T-helper 2 cell treated with Interferon-gamma antibody and Interleukin-4, amounts not matched to agents 5 μg/mL and 100 μg/mL, for 36 hours (primary cell): ENCODE measurements at regions not wholly inside any gene's neighbourhood (a gene's known extent, or its start where the extent isn't known, plus 50 kb on each side); places are given as distances from the start of the nearest gene placed in this dataset.

Source experiments
- DNase-seq: peaks from one replicate; pipeline ENCODE4 v3.0.0; 2021; ENCODE audit warnings: low spot score
- H3K27ac Mint-ChIP-seq: one replicate; pipeline ENCODE4 v1.8.0; 2021; ENCODE audit warnings: mild to moderate bottlenecking, mixed read lengths
- H3K27me3 Mint-ChIP-seq: one replicate; pipeline ENCODE4 v1.8.0; 2021; ENCODE audit warnings: low read depth, mixed read lengths
- H3K36me3 Mint-ChIP-seq: one replicate; pipeline ENCODE4 v1.8.0; 2021; ENCODE audit warnings: low read depth, mixed read lengths
- H3K4me1 Mint-ChIP-seq: one replicate; pipeline ENCODE4 v1.8.0; 2021; ENCODE audit warnings: low read depth, mixed read lengths
- H3K4me3 Mint-ChIP-seq: one replicate; pipeline ENCODE4 v1.8.0; 2022; ENCODE audit warnings: mild to moderate bottlenecking, moderate library complexity, mixed read lengths
- H3K9me3 Mint-ChIP-seq: one replicate; pipeline ENCODE4 v1.8.0; 2021; ENCODE audit warnings: mixed read lengths

DNA sequence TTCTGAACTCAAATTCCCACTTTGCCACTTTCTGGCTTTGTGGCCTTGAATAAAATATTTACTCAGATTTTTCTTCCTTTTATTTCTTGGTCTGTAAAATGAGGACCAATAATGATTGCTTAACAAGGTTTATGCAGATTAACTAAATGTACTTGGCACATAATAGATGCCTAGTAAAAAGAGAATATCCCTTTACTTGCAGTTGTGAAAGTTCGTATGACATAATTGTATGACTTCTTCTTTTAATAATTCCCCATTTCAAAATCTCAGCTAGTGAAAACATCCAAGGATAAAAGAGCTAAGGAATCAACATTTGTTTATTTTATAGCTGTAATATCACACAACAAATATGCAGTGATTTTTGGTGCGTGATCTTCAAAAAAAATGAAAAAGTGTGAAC is 215.6 kb upstream of the ATP2B1 start:
- H3K36me3 Mint-ChIP-seq = no peaks in the 10 kb centered on the region
- H3K4me3 Mint-ChIP-seq = no peak overlapping the region
- DNase-seq = no peak
- H3K9me3 Mint-ChIP-seq = no peaks in the 10 kb centered on the region
- H3K4me1 Mint-ChIP-seq = peaks cover 6% of the 10 kb centered on the region
- no peak overlapping the region for H3K27ac Mint-ChIP-seq
- H3K27me3 Mint-ChIP-seq = no peaks in the 10 kb centered on the region

DNA sequence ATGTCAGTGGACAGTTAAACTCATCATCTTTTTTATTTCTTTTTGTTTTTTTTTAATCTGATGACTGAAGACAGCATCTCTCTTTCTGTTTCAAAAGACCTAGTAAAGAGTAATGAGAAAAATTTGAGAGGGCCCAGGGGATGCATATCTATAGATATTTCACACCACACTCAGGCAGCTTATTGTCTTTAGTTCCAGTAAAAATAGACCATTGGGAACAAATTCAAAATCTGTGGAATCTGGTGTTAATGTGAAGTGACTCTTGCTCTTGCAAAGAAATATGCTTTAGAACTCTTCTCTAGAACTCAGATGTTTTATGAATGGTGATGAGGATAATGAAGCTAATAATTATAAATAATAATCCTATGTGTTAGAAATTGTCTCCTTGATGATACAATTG is 214.5 kb upstream of the ATP2B1 start:
- H3K27ac Mint-ChIP-seq = no peak overlapping the region
- no peak for DNase-seq
- H3K4me3 Mint-ChIP-seq = no peak overlapping the region
- no peaks in the 10 kb centered on the region for H3K27me3 Mint-ChIP-seq
- peaks cover 6% of the 10 kb centered on the region for H3K4me1 Mint-ChIP-seq
- no peaks in the 10 kb centered on the region for H3K9me3 Mint-ChIP-seq
- no peaks in the 10 kb centered on the region for H3K36me3 Mint-ChIP-seq

DNA sequence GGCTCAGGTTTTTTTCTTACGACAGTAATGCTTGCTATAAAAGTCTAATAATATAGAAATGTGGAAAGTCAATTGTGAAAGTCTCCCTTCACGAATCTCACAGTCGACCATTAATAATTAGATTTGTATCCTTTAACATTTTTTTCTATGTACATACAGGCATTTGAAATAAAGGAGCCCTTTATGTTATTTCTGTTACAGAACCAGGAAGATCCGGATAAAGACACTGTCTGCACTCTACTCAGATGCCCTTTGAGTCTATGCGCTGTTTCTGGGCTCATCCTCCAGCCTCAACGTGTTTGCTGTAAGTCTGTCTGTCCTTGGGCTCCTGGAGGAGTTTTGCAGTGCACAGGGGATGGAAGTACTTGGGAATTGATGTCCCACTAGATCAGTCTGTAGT is 212.2 kb upstream of the ATP2B1 start:
- no peak overlapping the region for H3K4me3 Mint-ChIP-seq
- no peak for DNase-seq
- H3K9me3 Mint-ChIP-seq = no peaks in the 10 kb centered on the region
- H3K27ac Mint-ChIP-seq = no peak overlapping the region
- no peaks in the 10 kb centered on the region for H3K27me3 Mint-ChIP-seq
- H3K36me3 Mint-ChIP-seq = no peaks in the 10 kb centered on the region
- no peaks in the 10 kb centered on the region for H3K4me1 Mint-ChIP-seq

DNA sequence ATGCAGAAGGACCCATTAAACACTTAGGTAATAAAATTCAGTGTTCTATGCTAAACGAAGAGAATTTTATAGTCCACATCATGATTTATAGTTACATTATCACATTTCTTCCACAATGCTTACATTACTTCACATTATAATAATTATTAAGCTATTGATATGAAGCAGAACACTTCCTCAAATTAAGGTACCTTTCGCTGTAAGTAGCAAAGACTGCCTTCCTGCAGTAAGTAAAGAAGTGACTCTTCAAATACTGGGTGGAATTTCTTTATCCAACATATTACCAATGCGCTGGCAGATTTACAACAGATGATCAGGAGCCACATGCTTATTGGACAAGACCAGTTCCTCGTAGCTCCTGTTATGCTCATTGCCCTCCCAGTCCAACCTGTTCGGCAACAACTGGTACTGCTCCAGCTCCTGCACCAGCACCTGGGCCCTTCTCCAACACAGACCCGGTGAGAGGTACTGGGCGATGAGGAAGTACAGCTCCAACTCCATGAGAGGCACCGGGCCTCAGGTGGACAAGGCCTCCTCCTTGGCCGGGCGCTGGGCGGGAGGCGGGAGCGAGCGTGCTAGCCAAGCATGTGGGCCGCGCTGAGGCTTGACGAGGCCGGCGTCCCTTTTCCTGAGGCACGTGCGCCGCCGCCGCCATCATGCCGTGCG is 210.7 kb upstream of the ATP2B1 start:
- H3K36me3 Mint-ChIP-seq = no peaks in the 10 kb centered on the region
- H3K27ac Mint-ChIP-seq = no peak overlapping the region
- no peak for DNase-seq
- no peak overlapping the region for H3K4me3 Mint-ChIP-seq
- no peaks in the 10 kb centered on the region for H3K9me3 Mint-ChIP-seq
- H3K27me3 Mint-ChIP-seq = peaks cover 1% of the 10 kb centered on the region
- H3K4me1 Mint-ChIP-seq = no peaks in the 10 kb centered on the region

DNA sequence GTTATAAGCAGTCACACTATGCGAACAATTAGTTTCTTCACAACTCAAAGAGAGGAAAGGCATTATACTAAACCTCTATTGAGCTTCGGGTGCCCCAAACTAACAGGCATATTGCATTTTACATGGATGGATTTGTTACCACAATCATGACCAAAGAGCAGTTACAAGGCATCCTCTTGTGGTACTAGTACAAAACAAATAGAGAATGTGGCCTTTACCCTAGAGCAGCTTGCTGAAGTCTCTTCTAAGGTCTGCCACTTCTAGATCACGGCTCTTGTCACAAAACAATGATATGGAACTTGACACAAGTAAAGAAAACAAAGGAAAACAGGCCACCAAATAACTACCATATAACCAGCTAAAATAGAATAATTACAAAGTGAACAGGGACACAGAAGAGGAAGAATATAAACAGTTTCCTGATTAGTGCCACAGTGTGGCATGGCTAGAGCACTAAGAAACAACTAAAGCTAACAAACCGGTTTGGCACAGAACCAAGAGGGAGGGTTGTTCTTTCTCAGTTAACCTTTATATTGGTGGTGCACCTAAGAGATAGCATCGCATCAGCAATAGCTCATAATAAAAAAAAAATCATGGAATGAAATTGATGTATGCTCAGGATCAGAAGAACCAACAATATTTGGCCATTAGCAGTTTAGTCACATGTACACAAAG is 209.7 kb upstream of the ATP2B1 start:
- DNase-seq = no peak
- peaks cover 2% of the 10 kb centered on the region for H3K27me3 Mint-ChIP-seq
- no peaks in the 10 kb centered on the region for H3K4me1 Mint-ChIP-seq
- H3K4me3 Mint-ChIP-seq = no peak overlapping the region
- no peak overlapping the region for H3K27ac Mint-ChIP-seq
- no peaks in the 10 kb centered on the region for H3K36me3 Mint-ChIP-seq
- no peaks in the 10 kb centered on the region for H3K9me3 Mint-ChIP-seq

DNA sequence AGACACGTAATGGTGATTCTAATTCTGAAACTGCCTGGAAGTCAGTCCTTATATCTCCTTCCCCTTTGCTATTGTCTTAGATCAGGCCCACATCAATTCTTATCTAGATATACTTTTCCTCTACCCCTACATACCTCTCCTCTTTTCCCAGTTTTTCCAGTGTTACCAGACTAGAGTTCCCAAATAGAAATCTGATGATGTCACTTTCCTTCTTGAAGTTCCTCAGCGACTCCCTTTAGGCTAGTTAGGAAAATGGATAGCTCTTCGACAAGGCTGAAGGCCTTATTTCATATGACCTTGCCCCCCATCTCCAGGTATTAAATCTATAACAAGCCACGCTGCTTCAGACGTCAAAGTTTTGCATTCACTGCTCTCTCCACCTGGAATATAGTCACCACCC is 201.1 kb upstream of the ATP2B1 start:
- H3K27me3 Mint-ChIP-seq = peaks cover 2% of the 10 kb centered on the region
- DNase-seq = no peak
- H3K4me3 Mint-ChIP-seq = no peak overlapping the region
- H3K36me3 Mint-ChIP-seq = no peaks in the 10 kb centered on the region
- H3K4me1 Mint-ChIP-seq = no peaks in the 10 kb centered on the region
- H3K9me3 Mint-ChIP-seq = no peaks in the 10 kb centered on the region
- H3K27ac Mint-ChIP-seq = no peak overlapping the region

DNA sequence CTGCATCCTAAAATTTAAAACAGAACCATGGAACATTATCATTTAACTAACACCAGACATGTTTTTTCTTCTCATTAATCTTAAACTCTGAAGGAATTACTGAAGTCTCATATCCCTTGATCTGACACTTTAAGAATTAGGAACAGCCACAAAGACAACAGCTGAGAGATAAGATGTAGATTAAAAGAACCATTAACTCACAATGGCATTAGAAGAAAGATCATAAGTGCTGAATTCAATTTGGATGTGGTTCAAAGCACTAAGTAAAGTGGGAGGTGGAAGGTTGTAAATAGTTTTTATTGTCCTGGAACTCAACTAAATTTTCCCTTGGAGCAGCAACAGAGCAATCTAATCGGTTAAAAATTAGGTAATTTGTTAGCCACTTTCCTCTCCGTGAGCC is 199.0 kb upstream of the ATP2B1 start:
- DNase-seq = no peak

DNA sequence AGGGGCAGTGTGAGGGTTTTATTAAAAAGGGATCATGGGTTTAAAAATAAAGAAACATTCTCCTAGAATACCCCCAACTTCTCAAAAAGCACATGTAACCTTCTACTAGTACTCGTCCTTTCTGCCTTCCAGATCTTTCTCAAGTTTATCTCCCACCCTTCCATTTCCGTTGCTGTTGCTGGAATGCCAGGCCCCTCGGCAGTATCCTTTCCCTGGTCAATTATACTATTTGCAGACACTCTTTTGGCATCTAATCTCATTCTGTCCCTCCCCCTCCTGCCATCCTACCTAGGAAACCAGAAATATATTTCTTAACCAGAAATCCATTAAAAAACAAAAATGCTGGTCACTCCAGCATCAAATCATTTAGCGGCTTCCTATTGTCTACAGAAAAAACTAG is 198.2 kb upstream of the ATP2B1 start:
- H3K4me1 Mint-ChIP-seq = no peaks in the 10 kb centered on the region

More for the DNA sequence above, 199.0 kb upstream of the ATP2B1 start:
- no peak overlapping the region for H3K27ac Mint-ChIP-seq
- no peaks in the 10 kb centered on the region for H3K36me3 Mint-ChIP-seq
- H3K27me3 Mint-ChIP-seq = peaks cover 2% of the 10 kb centered on the region
- H3K9me3 Mint-ChIP-seq = no peaks in the 10 kb centered on the region
- H3K4me3 Mint-ChIP-seq = no peak overlapping the region
- H3K4me1 Mint-ChIP-seq = no peaks in the 10 kb centered on the region

DNA sequence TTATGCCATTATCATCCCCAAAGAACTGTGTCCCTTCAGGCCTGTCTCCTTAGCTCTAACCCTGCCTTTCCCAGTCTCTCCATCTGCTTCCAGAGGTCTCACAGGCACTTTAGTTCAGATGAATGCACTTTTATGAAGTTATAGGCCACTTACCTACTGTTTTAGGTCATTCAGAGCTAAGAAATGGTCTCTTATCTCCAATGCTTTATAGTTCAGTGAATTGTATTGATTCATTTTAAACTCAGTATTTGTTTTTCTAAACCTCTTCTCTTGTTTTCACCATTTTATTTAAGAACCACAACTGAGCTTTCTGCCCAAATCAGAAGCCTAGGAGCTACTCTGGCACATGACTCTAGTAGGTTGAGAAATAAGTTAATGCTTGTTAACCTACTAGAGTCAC is 197.5 kb upstream of the ATP2B1 start:
- Mint-ChIP-seq H3K4me3 (no peak overlapping the region), H3K27me3 (peaks cover 2% of the 10 kb centered on the region), H3K27ac (no peak overlapping the region), H3K4me1 (no peaks in the 10 kb centered on the region), H3K9me3 (no peaks in the 10 kb centered on the region), H3K36me3 (no peaks in the 10 kb centered on the region)
- DNase-seq = no peak

More for the DNA sequence above, 198.2 kb upstream of the ATP2B1 start:
- no peak for DNase-seq
- Mint-ChIP-seq H3K27ac (no peak overlapping the region), H3K27me3 (peaks cover 2% of the 10 kb centered on the region), H3K4me3 (no peak overlapping the region), H3K36me3 (no peaks in the 10 kb centered on the region), H3K9me3 (no peaks in the 10 kb centered on the region)

DNA sequence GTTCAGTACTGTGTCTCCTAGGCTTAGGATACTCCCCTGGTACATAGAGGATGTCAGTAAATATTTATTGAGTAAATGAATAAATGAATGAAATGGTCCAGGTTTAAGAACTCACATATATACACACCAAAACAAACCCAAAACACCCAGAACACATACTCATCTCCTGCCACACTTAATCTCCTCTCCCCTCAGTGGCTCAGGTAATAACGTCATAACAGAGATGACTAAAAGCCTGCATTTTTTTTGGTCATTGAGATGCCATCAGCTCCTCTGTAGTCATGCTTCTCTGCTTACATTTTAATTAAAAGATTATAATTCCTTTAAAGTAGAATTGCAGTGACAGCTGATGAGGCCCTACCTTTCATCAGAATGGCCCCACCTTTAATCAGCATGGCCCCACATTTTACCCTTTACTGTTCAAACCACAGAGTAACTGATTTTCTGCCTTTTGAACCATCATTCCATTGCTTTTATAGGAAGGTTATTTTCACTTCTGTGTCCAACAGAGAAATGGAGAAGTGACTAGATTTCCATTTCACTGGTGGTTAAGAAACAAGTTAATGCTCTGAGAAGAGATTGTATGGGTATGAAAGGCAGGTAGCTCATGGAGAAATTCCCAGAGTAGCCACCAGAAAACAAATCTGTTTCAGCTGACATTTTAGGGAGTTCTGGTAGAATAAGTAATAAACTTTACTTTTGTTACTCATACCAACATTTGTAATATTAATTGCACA is 193.4 kb upstream of the ATP2B1 start:
- Mint-ChIP-seq H3K27ac (no peak overlapping the region), H3K4me1 (peaks cover 1% of the 10 kb centered on the region)

DNA sequence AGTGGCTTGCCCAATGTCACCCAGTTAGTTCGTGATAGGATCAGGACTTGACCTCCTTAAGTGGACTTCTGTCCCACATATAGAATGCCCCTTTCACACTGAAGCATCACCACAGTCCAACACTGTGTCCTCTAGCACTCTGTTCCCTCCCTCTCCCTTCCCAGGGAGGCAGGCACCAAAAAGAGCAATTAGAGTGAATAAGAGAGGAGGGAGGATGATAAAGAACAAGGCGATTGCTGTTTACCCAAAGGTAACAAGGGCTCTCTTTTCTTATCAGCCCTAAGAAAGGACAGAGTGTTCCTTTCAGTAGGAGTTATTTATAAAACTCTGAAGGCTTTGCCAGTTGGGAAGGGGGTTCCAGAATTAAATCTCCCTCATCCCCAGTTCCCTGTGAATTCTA is 192.7 kb upstream of the ATP2B1 start:
- H3K27ac Mint-ChIP-seq = no peak overlapping the region
- no peak for DNase-seq

More for the DNA sequence above, 193.4 kb upstream of the ATP2B1 start:
- Mint-ChIP-seq H3K9me3 (no peaks in the 10 kb centered on the region), H3K27me3 (peaks cover 2% of the 10 kb centered on the region), H3K4me3 (no peak overlapping the region), H3K36me3 (no peaks in the 10 kb centered on the region)
- no peak for DNase-seq

DNA sequence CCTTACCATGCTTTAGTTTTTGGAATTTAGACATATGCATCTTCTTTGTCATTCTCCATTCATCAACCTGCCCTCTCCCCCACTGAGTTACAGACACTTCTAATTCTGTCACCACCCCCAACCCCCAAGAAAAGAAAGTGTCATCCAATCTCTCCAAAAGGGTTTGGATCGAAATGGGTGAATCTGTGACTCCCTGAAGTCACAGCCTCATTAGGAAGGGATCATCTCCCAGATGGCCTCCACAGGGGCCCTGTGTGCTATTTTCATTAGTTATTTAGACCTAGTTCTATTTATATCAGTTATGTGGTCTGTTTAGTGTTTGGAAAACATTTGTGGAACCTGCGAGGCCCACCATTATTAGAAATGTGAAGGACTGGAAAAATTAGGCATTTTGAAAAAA is 191.0 kb upstream of the ATP2B1 start:
- no peaks in the 10 kb centered on the region for H3K9me3 Mint-ChIP-seq
- peaks cover 2% of the 10 kb centered on the region for H3K27me3 Mint-ChIP-seq
- H3K4me1 Mint-ChIP-seq = peaks cover 1% of the 10 kb centered on the region
- DNase-seq = no peak
- no peaks in the 10 kb centered on the region for H3K36me3 Mint-ChIP-seq
- no peak overlapping the region for H3K27ac Mint-ChIP-seq
- no peak overlapping the region for H3K4me3 Mint-ChIP-seq

More for the DNA sequence above, 192.7 kb upstream of the ATP2B1 start:
- H3K9me3 Mint-ChIP-seq = no peaks in the 10 kb centered on the region
- H3K27me3 Mint-ChIP-seq = peaks cover 2% of the 10 kb centered on the region
- no peak overlapping the region for H3K4me3 Mint-ChIP-seq
- no peaks in the 10 kb centered on the region for H3K36me3 Mint-ChIP-seq
- peaks cover 1% of the 10 kb centered on the region for H3K4me1 Mint-ChIP-seq

DNA sequence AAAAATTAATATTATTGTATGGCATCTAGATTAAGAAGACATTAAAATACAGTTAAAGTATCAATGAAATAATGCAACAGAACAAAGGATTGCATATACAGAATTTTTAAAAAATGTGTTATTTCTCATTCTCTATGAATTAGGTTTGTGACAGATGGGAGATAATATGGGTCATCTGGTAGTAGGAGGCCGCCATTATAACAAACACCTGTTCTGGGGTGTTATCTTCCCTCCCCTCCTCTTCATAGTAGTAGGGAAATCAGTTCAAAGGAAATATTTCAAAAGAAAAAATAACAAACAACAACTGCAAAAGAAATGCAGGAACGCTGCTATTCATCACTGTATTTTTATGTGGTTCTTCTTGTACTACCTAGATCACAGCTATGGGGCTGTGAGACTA is 187.0 kb upstream of the ATP2B1 start:
- H3K27me3 Mint-ChIP-seq = no peaks in the 10 kb centered on the region
- peaks cover 3% of the 10 kb centered on the region for H3K9me3 Mint-ChIP-seq
- peaks cover 4% of the 10 kb centered on the region for H3K4me1 Mint-ChIP-seq
- H3K27ac Mint-ChIP-seq = no peak overlapping the region
- no peak for DNase-seq
- H3K4me3 Mint-ChIP-seq = no peak overlapping the region
- H3K36me3 Mint-ChIP-seq = no peaks in the 10 kb centered on the region

DNA sequence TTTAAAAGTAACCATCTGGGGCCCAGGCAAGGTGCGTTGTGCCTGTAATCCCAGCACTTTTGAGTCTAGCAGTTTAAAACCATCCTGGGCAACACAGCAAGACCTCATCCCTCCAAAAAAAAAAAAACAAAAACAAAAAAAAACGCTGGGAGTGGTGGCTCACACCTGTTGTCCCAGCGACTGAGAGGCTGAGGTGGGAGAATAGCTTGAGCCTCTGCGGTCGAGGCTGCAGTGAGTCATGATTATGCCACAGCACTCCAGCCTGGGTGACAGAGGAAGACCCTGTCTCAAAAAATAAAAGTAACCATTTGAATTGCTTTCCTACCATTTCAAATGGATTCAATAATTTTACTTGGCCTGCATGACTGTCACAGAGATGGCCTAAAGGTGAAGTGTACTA is 186.5 kb upstream of the ATP2B1 start:
- no peaks in the 10 kb centered on the region for H3K27me3 Mint-ChIP-seq
- H3K9me3 Mint-ChIP-seq = peaks cover 8% of the 10 kb centered on the region
- H3K36me3 Mint-ChIP-seq = no peaks in the 10 kb centered on the region
- H3K4me1 Mint-ChIP-seq = peaks cover 4% of the 10 kb centered on the region
- no peak overlapping the region for H3K4me3 Mint-ChIP-seq
- no peak for DNase-seq
- no peak overlapping the region for H3K27ac Mint-ChIP-seq
